ENCODE measurements at regions not wholly inside any gene's neighbourhood (a gene's known extent, or its start where the extent isn't known, plus 50 kb on each side); places are given as distances from the start of the nearest gene placed in this dataset.
A peak's percentile ranks its signal among the peaks of the same experiment; 100 is the strongest.

- FAIRE-seq, result no peak
- no peak overlapping the region for H3K9ac ChIP-seq (ENCODE audit: low read length)
Measured at GRCh38 chr14:26860111-26860510, 262.3 kb upstream of the NOVA1 start.

GRCh38 chr14:26863736-26864135, 265.9 kb upstream of the NOVA1 start:
- Mint-ChIP-seq H3K4me3 (ENCODE audit: unreplicated experiment) (no peak overlapping the region), H3K9me3 (ENCODE audit: unreplicated experiment) (no peaks in the 10 kb centered on the region), H3K27me3 (ENCODE audit: low read depth, unreplicated experiment) (peaks cover 39% of the 10 kb centered on the region), H3K36me3 (ENCODE audit: low read depth, unreplicated experiment) (no peaks in the 10 kb centered on the region), H3K4me1 (ENCODE audit: low read depth, unreplicated experiment) (no peaks in the 10 kb centered on the region), H3K27ac (ENCODE audit: unreplicated experiment) (no peak overlapping the region)
- H3K27me3 ChIP-seq (ENCODE audit: insufficient read depth, low read length), result peaks cover 22% of the 10 kb centered on the region
- H3K36me3 ChIP-seq (ENCODE audit: insufficient read depth, low read length), result no peaks in the 10 kb centered on the region
- no peak overlapping the region for H3K4me2 ChIP-seq (ENCODE audit: low read length)
- TF ChIP-seq EZH2 (IDR thresholded peaks at IDR 0.05; ENCODE audit: insufficient read depth, low read length) (no peak), CTCF (IDR thresholded peaks at IDR 0.05; ENCODE audit: insufficient read depth, low read depth, low read length) (no peak)
- DNase-seq (ENCODE audit: low read depth), result peak; percentile 66
- H4K20me1 ChIP-seq (ENCODE audit: insufficient read depth, low read length), result no peaks in the 10 kb centered on the region
- H2AFZ ChIP-seq (ENCODE audit: low read depth, low read length), result no peak overlapping the region
- no peak overlapping the region for H3K9ac ChIP-seq (ENCODE audit: low read length)
- H3K27ac ChIP-seq (ENCODE audit: low read depth, low read length), result no peak overlapping the region
- H3K4me3 ChIP-seq (ENCODE audit: insufficient read depth, low read depth, low read length), result no peak overlapping the region
- FAIRE-seq, result no peak
- no peaks in the 10 kb centered on the region for H3K9me3 ChIP-seq (ENCODE audit: insufficient read depth, low read depth, low read length)
- H3K79me2 ChIP-seq (ENCODE audit: insufficient read depth, low read length), result no peaks in the 10 kb centered on the region
- H3K4me1 ChIP-seq (ENCODE audit: insufficient read depth, low read length), result peaks cover 4% of the 10 kb centered on the region

More at GRCh38 chr14:26860111-26860510, 262.3 kb upstream of the NOVA1 start:
- H3K36me3 Mint-ChIP-seq (ENCODE audit: low read depth, unreplicated experiment), result no peaks in the 10 kb centered on the region
- Histone ChIP-seq H3K4me3 (ENCODE audit: insufficient read depth, low read depth, low read length) (no peak overlapping the region), H3K36me3 (ENCODE audit: insufficient read depth, low read length) (no peaks in the 10 kb centered on the region), H4K20me1 (ENCODE audit: insufficient read depth, low read length) (no peaks in the 10 kb centered on the region), H2AFZ (ENCODE audit: low read depth, low read length) (no peak overlapping the region), H3K27me3 (ENCODE audit: insufficient read depth, low read length) (peaks cover 27% of the 10 kb centered on the region), H3K9me3 (ENCODE audit: insufficient read depth, low read depth, low read length) (no peaks in the 10 kb centered on the region), H3K27ac (ENCODE audit: low read depth, low read length) (no peak overlapping the region), H3K4me2 (ENCODE audit: low read length) (no peak overlapping the region), H3K79me2 (ENCODE audit: insufficient read depth, low read length) (no peaks in the 10 kb centered on the region), H3K4me1 (ENCODE audit: insufficient read depth, low read length) (peaks cover 4% of the 10 kb centered on the region)
- TF ChIP-seq CTCF (IDR thresholded peaks at IDR 0.05; ENCODE audit: insufficient read depth, low read depth, low read length) (no peak), EZH2 (IDR thresholded peaks at IDR 0.05; ENCODE audit: insufficient read depth, low read length) (no peak)
- no peak for DNase-seq (ENCODE audit: low read depth)
- no peak overlapping the region for H3K27ac Mint-ChIP-seq (ENCODE audit: unreplicated experiment)
- no peak overlapping the region for H3K4me3 Mint-ChIP-seq (ENCODE audit: unreplicated experiment)
- H3K9me3 Mint-ChIP-seq (ENCODE audit: unreplicated experiment), result no peaks in the 10 kb centered on the region
- H3K4me1 Mint-ChIP-seq (ENCODE audit: low read depth, unreplicated experiment), result no peaks in the 10 kb centered on the region
- peaks cover 55% of the 10 kb centered on the region for H3K27me3 Mint-ChIP-seq (ENCODE audit: low read depth, unreplicated experiment)

DNA sequence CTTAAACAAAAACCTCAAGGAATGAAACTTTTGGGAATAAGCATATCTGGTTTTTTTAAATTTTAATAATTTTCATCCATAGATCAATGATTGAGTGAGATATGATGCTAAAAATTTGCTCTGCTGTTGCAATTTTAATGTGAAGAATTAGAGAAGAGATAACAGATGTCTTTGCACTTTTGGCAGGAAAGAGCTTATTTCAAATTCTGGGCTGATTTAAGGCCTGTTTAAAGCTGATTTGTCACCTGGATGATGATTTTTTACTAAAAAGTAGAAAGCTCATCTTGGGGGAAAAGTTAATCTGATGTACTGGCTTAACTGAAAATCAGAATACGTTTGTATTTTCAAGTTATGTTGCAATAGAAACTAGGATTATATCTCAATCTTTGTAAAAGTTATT, 268.9 kb upstream of the NOVA1 start:
- DNase-seq (ENCODE audit: low read depth) (no peak), FAIRE-seq (no peak)
- Histone ChIP-seq H4K20me1 (ENCODE audit: insufficient read depth, low read length) (no peaks in the 10 kb centered on the region), H3K36me3 (ENCODE audit: insufficient read depth, low read length) (no peaks in the 10 kb centered on the region), H3K79me2 (ENCODE audit: insufficient read depth, low read length) (no peaks in the 10 kb centered on the region), H3K9ac (ENCODE audit: low read length) (no peak overlapping the region), H3K9me3 (ENCODE audit: insufficient read depth, low read depth, low read length) (no peaks in the 10 kb centered on the region), H3K27me3 (ENCODE audit: insufficient read depth, low read length) (peaks cover 33% of the 10 kb centered on the region), H3K4me3 (ENCODE audit: insufficient read depth, low read depth, low read length) (no peak overlapping the region), H2AFZ (ENCODE audit: low read depth, low read length) (no peak overlapping the region), H3K4me2 (ENCODE audit: low read length) (no peak overlapping the region), H3K27ac (ENCODE audit: low read depth, low read length) (no peak overlapping the region), H3K4me1 (ENCODE audit: insufficient read depth, low read length) (peaks cover 4% of the 10 kb centered on the region)
- Mint-ChIP-seq H3K4me3 (ENCODE audit: unreplicated experiment) (no peak overlapping the region), H3K9me3 (ENCODE audit: unreplicated experiment) (no peaks in the 10 kb centered on the region), H3K4me1 (ENCODE audit: low read depth, unreplicated experiment) (no peaks in the 10 kb centered on the region), H3K27ac (ENCODE audit: unreplicated experiment) (no peak overlapping the region), H3K36me3 (ENCODE audit: low read depth, unreplicated experiment) (no peaks in the 10 kb centered on the region), H3K27me3 (ENCODE audit: low read depth, unreplicated experiment) (peaks cover 46% of the 10 kb centered on the region)
- TF ChIP-seq CTCF (IDR thresholded peaks at IDR 0.05; ENCODE audit: insufficient read depth, low read depth, low read length), result no peak
- TF ChIP-seq EZH2 (IDR thresholded peaks at IDR 0.05; ENCODE audit: insufficient read depth, low read length), result no peak
